ENCODE measurements at regions not wholly inside any gene's neighbourhood (a gene's known extent, or its start where the extent isn't known, plus 50 kb on each side); places are given as distances from the start of the nearest gene placed in this dataset.

GRCh38 chr5:4440536-4440935 lies 699.6 kb upstream of the ADAMTS16 start:
- H3K27me3 ChIP-seq (replicated peaks; ENCODE audit: insufficient read depth), result no peaks in the 10 kb centered on the region
- H3K27ac ChIP-seq, result no peak overlapping the region
- ATAC-seq (ENCODE audit: insufficient number of reproducible peaks, low FRiP score, low read depth), result no peak
- H3K9me3 ChIP-seq, result no peaks in the 10 kb centered on the region
- H3K4me1 ChIP-seq (ENCODE audit: control insufficient read depth in 1 of 2, low read depth in 2 of 2), result no peaks in the 10 kb centered on the region
- DNase-seq (ENCODE audit: low spot score), result no peak
- H3K36me3 ChIP-seq, result no peaks in the 10 kb centered on the region
- H3K4me3 ChIP-seq, result no peak overlapping the region
- no peak for TF ChIP-seq CTCF (IDR thresholded peaks at IDR 0.05)

GRCh38 chr5:4442221-4442620 lies 697.9 kb upstream of the ADAMTS16 start:
- Histone ChIP-seq H3K27me3 (replicated peaks; ENCODE audit: insufficient read depth) (no peaks in the 10 kb centered on the region), H3K27ac (no peak overlapping the region), H3K4me3 (no peak overlapping the region), H3K4me1 (ENCODE audit: control insufficient read depth in 1 of 2, low read depth in 2 of 2) (no peaks in the 10 kb centered on the region), H3K9me3 (peaks cover under 1% of the 10 kb centered on the region), H3K36me3 (no peaks in the 10 kb centered on the region)
- TF ChIP-seq CTCF (IDR thresholded peaks at IDR 0.05), result no peak
- ATAC-seq (ENCODE audit: insufficient number of reproducible peaks, low FRiP score, low read depth) (no peak), DNase-seq (ENCODE audit: low spot score) (no peak)

GRCh38 chr5:4447657-4448056 lies 692.5 kb upstream of the ADAMTS16 start:
- no peak overlapping the region for H3K4me3 ChIP-seq
- H3K9me3 ChIP-seq, result peaks cover 6% of the 10 kb centered on the region
- ATAC-seq (ENCODE audit: insufficient number of reproducible peaks, low FRiP score, low read depth) (no peak), DNase-seq (ENCODE audit: low spot score) (no peak)
- no peak for TF ChIP-seq CTCF (IDR thresholded peaks at IDR 0.05)
- no peak overlapping the region for H3K27ac ChIP-seq
- H3K4me1 ChIP-seq (ENCODE audit: control insufficient read depth in 1 of 2, low read depth in 2 of 2), result no peaks in the 10 kb centered on the region
- H3K27me3 ChIP-seq (replicated peaks; ENCODE audit: insufficient read depth), result no peaks in the 10 kb centered on the region
- H3K36me3 ChIP-seq, result no peaks in the 10 kb centered on the region

GRCh38 chr5:4453655-4454054 lies 686.5 kb upstream of the ADAMTS16 start:
- Histone ChIP-seq H3K36me3 (no peaks in the 10 kb centered on the region), H3K27ac (no peak overlapping the region), H3K27me3 (replicated peaks; ENCODE audit: insufficient read depth) (no peaks in the 10 kb centered on the region), H3K4me3 (no peak overlapping the region), H3K9me3 (no peaks in the 10 kb centered on the region), H3K4me1 (ENCODE audit: control insufficient read depth in 1 of 2, low read depth in 2 of 2) (no peaks in the 10 kb centered on the region)
- no peak for DNase-seq (ENCODE audit: low spot score)
- no peak for ATAC-seq (ENCODE audit: insufficient number of reproducible peaks, low FRiP score, low read depth)
- no peak for TF ChIP-seq CTCF (IDR thresholded peaks at IDR 0.05)

GRCh38 chr5:4479426-4479825 lies 660.7 kb upstream of the ADAMTS16 start:
- Histone ChIP-seq H3K9me3 (no peaks in the 10 kb centered on the region), H3K27ac (no peak overlapping the region), H3K4me1 (ENCODE audit: control insufficient read depth in 1 of 2, low read depth in 2 of 2) (no peaks in the 10 kb centered on the region), H3K27me3 (replicated peaks; ENCODE audit: insufficient read depth) (no peaks in the 10 kb centered on the region), H3K36me3 (no peaks in the 10 kb centered on the region), H3K4me3 (no peak overlapping the region)
- DNase-seq (ENCODE audit: low spot score) (no peak), ATAC-seq (ENCODE audit: insufficient number of reproducible peaks, low FRiP score, low read depth) (no peak)
- no peak for TF ChIP-seq CTCF (IDR thresholded peaks at IDR 0.05)

All from thoracic aorta (tissue), 2 donors.